Epithelial cell of prostate (primary cell): ENCODE measurements at regions not wholly inside any gene's neighbourhood (a gene's known extent, or its start where the extent isn't known, plus 50 kb on each side); places are given as distances from the start of the nearest gene placed in this dataset.
"Not testable (repeated sequence)": the region's sequence is repeated elsewhere in the genome, so short reads cannot be mapped to it uniquely, and the experiment has no call there.

Experiments used
- DNase-seq: peaks from one replicate; pipeline ENCODE4 v3.0.0-alpha.2; 2011; ENCODE audit warnings: low read depth, low spot score
- H3K27ac ChIP-seq: fragments of 450-650 bp; 2 replicates; pipeline ENCODE4 v1.5.1; 2017; ENCODE audit warnings: mild to moderate bottlenecking

GRCh38 chr13:22929381-22930126 lies 251.2 kb upstream of the SGCG start:
- H3K27ac ChIP-seq: no peak overlapping the region
- no peak for DNase-seq

GRCh38 chr13:22931576-22931975 lies 249.2 kb upstream of the SGCG start:
- H3K27ac ChIP-seq: no peak overlapping the region
- DNase-seq: no peak

DNA sequence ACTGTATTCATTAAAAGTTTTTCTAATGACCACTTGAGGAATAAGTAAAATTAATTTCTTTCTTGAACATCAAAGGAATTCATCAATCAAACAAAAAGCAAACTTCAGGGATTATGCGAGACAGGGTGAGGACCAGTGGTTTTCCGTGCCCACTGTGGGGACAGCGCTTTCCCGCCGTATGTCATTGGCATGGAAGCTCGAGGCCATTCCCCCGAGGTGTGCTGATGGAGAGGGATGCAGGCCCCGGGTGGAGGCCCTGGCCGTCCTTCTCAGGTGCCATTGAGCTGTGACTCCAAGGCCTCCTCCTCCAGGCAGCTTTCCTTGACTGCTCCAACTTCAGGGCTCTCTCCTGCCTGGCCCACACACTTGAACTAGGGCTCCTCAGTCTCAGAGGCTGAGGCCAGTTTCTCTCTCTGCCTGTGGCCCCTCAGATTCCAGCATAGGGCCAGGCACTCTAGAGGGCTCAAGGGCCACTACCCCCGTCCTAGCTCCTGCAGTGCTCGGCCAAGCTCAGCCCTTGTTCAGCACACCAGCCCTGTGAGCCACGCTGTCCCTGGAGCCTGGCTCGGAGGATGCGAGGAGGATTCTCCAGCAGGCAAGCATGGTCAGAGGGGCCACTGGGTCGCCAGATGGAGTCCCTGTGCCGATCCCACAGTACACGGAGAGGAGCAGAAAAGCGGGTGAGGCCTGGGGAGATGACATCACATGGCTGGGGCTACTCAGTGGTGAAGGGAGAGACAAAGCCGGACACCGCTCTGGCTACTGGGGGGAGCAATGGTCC lies 248.0 kb upstream of the SGCG start:
- not testable (repeated sequence) for DNase-seq, H3K27ac ChIP-seq

DNA sequence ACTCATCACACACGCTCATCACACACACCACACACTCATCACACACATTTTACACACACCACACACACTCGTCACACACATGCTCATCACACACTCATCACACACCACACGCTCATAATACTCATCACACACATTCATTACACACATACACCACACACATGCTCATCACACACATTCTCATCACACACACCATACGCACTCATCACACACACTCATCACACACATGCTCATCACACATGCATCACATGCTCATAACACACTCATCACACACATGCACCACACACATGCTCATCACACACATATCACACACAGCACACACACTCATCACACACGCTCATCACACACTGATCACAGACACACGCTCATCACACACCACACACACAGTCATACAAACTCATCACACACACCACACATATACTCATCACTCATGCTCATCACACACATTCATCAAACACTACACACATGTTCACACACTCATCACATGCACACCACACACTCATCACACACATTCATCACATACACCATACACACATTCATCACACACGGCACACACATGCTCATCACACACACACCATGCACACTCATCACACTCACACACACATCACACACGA lies 247.1 kb upstream of the SGCG start:
- DNase-seq: no peak
- no peak overlapping the region for H3K27ac ChIP-seq

GRCh38 chr13:22934744-22935523 lies 245.8 kb upstream of the SGCG start:
- no peak overlapping the region for H3K27ac ChIP-seq
- no peak for DNase-seq

DNA sequence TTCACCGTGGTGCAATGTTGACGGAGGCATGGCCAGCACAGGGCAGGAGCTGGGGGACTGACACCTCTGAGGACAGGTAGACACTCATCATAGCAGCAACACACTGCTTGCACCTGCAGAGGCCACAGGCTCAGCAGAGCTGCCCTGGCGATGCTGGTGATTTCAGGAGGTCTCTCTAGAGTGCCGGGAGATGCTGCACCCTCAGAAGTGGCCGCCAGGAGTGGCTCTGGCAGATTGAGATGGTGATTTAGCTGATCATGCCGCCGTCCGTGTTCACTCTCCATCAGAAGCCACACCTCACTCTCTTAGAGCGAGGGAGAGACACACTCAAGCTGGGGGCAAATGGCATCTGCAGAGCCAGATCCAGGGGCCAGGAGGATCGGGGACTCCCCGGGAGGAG lies 244.6 kb upstream of the SGCG start:
- no peak overlapping the region for H3K27ac ChIP-seq
- DNase-seq: no peak

DNA sequence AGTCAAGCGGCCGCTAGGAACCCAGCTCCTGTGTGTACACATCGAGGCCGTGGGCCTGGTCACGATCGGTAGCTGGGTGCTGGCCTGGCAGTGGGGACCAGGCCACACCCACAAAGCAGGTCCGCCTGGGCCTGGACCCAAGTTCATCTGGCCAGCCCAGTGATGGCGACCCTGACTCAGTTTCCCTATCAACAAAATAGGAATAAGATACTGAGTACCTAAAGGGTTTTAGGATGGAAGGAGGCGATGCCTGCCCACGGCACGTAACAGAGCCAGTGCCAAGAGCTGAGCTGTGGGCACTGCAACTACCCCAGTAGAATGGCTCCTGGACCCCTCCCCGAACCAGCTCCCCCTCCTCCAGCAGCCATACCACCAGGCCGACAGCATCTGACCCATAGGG lies 243.5 kb upstream of the SGCG start:
- no peak for DNase-seq
- no peak overlapping the region for H3K27ac ChIP-seq

GRCh38 chr13:22937953-22938352 lies 242.8 kb upstream of the SGCG start:
- DNase-seq: no peak
- no peak overlapping the region for H3K27ac ChIP-seq

DNA sequence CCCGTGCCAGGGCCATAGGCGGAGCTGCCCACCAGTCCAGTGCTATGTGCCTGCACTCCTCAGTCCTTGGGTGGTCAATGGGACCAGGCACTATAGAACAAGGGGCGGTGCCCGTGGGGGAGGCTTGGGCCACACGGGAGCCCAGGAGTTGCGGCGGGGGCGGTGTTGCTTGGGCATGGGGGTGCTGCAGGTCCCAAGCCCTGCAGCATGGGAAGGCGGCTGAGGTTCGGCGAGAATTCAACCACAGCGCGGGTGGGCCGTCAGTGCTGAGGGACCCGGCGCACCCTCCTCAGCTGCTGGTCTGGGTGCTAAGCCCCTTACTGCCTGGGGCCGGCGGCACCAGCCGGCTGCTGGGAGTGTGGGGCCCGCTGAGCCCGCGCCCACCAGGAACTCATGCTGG lies 242.2 kb upstream of the SGCG start:
- H3K27ac ChIP-seq: no peak overlapping the region
- DNase-seq: no peak

DNA sequence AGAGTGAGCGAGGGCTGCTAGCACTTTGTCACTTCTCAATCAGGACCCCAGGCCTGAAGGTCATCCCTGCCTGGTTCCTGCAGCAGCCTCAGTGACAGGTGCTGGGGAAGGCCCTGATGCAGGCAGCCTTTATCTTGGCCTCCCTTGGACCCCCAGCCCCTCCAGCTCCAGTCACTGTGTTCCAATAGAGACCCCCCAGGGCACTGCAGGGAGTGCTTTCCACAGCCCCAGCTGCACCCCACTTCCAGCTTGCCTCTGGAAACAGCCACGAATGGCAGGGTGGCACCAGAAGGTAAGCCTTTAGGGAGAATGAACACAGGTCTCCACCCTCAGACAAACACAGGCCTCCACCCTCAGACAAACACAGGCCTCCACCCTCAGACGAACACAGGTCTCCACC lies 241.6 kb upstream of the SGCG start:
- H3K27ac ChIP-seq: no peak overlapping the region
- no peak for DNase-seq

DNA sequence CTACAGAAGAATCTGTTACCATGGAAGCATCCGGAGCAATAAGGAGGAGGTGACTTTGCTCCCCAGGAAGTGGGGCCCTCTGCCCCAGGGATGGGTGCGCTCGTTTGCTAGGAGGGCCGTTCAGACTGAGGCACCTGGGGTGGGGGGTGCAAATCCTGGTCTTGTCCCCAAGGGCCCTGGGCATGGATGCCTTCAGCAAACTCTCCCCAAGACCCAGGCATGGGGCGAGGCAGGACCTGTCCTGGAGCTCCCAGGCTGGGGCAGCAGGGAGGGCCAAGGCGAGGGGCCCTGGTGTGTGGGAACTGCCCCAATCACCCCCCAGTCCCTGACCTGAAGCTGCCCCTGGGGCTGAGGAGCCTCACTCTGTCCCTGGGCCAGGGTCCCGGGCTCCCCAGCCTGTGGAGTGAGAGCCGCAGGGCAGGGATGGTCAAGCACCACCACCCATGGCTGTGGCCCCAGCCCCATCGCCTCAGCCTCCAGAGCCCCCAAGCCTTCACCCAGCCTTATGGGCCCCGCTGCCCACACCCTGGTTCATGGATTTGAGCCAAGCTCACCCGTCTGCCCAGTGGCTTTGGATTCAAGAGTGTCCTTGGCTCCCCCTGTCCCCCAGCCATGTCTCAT lies 240.6 kb upstream of the SGCG start:
- H3K27ac ChIP-seq: no peak overlapping the region
- DNase-seq: no peak

DNA sequence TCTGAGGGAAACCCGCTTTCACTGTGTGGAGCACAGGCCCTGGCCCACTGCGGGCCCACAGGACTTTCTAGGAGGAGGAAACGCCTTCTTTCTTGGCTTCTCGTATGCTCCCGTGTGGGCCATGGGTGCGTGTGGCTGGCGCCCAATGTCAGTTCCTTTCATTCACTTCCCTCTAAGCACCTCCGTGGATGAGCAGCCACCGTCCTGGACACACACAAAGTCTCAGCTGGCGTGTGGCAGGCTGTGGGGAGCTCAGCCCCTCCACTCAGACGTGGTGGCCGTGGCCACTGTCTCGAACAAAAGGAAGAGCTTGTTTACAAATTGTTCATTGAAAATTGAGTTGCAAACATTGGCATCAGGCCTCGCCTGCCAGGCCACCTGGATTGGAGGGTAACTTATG lies 240.0 kb upstream of the SGCG start:
- no peak overlapping the region for H3K27ac ChIP-seq
- no peak for DNase-seq

- not testable (repeated sequence) for H3K27ac ChIP-seq, DNase-seq
Measured at GRCh38 chr13:22941495-22941894, 239.3 kb upstream of the SGCG start.

GRCh38 chr13:22942831-22943230 lies 237.9 kb upstream of the SGCG start:
- DNase-seq, H3K27ac ChIP-seq: not testable (repeated sequence)

- no peak overlapping the region for H3K27ac ChIP-seq
- no peak for DNase-seq
Measured at GRCh38 chr13:22944378-22944777, 236.4 kb upstream of the SGCG start.

DNA sequence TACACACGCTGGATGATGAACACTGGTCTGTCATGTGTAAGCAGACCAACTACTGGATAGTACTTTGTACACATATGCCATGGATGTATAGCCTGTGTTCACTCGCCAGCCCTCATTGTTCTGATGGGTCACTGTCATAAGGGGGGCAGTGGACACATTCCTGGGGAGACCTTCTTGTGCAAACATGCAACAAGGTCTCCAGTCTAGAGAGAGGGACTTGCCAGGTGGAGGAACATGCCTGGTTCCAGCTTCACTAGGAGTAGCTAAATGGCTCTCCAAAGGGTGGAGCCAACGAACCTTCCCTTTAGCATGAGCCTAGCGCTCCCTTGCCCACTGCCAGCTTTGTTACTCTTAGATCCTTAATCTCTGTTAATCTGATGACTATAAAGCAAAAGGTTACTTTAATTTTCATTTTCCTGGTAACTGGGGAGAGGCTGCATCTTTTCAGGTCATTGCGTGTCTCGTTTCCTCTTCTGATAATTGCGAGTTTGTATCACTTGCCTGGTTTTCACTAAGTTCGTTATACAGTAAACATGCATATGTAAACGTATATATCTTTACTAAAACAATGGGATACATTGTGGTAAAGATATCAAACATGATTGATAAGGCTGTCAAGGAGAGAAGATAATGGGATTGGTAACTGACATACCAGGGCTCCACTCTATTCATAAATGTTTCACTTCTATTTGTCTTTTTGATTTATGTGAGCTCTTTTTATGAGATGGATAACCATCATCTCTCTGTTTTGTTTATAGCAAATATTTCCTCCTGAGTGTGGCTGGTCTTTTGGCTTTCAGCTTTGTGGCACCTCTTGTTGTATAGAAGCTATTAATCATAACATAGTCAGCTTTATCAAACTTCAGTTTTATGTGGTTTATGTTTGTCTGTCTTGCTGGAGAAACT lies 235.2 kb upstream of the SGCG start:
- no peak for DNase-seq
- H3K27ac ChIP-seq: no peak overlapping the region

DNA sequence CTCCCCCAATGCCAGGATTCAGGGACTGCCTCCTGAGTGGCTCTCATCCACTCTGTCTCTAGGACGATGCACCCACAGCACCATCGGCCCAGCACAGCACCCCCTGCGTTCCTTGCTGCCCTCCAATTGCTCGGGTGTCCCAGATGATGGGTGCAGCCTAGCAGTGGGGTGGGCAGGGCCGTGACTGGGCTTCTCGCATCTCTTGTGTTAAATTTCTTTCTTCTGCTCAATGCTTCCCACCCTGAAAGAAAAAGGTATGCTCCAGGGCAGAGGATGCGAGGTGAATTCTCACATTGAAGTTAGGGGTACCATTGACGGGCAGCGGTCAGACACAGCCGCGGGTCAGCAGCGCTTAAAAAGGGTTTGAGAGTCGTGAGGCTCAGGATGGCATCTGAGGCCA lies 232.4 kb upstream of the SGCG start:
- no peak overlapping the region for H3K27ac ChIP-seq
- no peak for DNase-seq

DNA sequence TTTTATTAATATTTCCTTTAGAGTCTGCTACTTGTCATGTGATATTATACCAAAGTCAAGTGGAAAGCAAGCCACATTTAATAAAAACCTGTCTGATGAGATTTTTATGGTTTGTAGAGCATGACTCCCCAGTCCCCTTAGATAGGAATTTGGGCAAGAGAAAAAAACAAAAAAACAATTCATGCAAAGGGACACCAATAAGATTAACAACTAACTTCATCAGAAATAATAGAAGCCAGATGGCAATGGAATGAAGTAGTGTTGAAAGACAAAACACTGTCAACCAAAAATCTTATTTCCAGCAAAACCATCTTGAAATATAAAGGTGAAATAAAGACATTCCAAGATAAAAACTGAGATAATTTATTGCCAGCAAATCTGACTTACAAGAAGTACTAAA lies 228.8 kb upstream of the SGCG start:
- not testable (repeated sequence) for H3K27ac ChIP-seq, DNase-seq

DNA sequence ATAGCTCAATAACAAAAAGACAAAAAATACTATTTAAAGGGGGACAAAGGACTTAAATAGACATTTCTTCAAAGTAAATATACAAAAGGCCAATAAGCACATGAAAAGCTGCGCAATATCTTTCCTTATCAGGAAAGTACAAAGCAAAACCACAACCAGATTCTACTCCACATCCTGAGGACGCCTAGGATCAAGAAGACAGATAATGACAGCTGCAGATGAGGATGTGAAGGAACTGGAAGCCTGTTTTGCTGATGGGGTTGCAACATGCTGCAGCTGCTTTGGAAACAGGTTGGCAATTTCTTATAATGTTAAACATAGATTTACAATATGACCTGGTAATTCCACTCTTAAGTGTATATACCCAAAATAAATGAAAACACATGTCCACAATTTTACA lies 225.6 kb upstream of the SGCG start:
- not testable (repeated sequence) for DNase-seq, H3K27ac ChIP-seq
